A549 (cell line): ENCODE measurements at regions not wholly inside any gene's neighbourhood (a gene's known extent, or its start where the extent isn't known, plus 50 kb on each side); places are given as distances from the start of the nearest gene placed in this dataset.

Source experiments
- ATAC-seq, 2 experiments: fragments of 200-7000 bp in 1 of 2; fragments of >200 bp in 1 of 2; cut with Nextera tagmentation in 1 of 2; cut with Tn5 transposase in 1 of 2; 3 replicates each; pipeline versions ENCODE4 v1.8.0 to v1.9.1; 2018 to 2020; ENCODE audit warnings: mild to moderate bottlenecking in 1 of 2, moderate library complexity in 1 of 2
- CTCF ChIA-PET: fragments of 300-600 bp; sonication (Branson Sonifier 250); formaldehyde crosslinking; extraction: SDS; loops from one replicate; lab custom pipeline; 2021; ENCODE audit warnings: antibody characterized with exemption, inconsistent platforms; lab: Yijun Ruan, JAX
- POLR2A ChIA-PET: fragments of 350-600 bp; formaldehyde crosslinking; extraction: SDS; loops from one replicate; lab custom pipeline; 2021; ENCODE audit warnings: antibody characterized with exemption, inconsistent platforms; lab: Yijun Ruan, JAX
- DNase-seq, 2 experiments: peaks; one replicate each; pipeline versions ENCODE4 v3.0.0 to v3.0.0-alpha.2; 2011 to 2016; ENCODE audit warnings: low read depth in 1 of 2, low spot score in 1 of 2
- FAIRE-seq: peaks from 2 replicates; lab custom pipeline; 2011; peaks lifted over from hg19 to GRCh38; lab: Jason Lieb, UNC
- H3K27ac ChIP-seq, 2 experiments: fragments of >200 bp; sonication (Bioruptor Twin); formaldehyde crosslinking; 3 replicates each; pipeline ENCODE4 v1.5.1; 2016 to 2017
- H3K4me1 ChIP-seq: fragments of >200 bp; sonication (Bioruptor Twin); formaldehyde crosslinking; 3 replicates; pipeline ENCODE4 v1.6.1; 2016
- H3K4me2 ChIP-seq: fragments of >200 bp; sonication (Bioruptor Twin); formaldehyde crosslinking; 3 replicates; pipeline ENCODE4 v1.6.1; 2016
- H3K4me3 ChIP-seq: fragments of >200 bp; sonication (Bioruptor Twin); formaldehyde crosslinking; 3 replicates; pipeline ENCODE4 v1.5.1; 2016
- H3K9me3 ChIP-seq: fragments of >200 bp; sonication (Bioruptor Twin); formaldehyde crosslinking; 3 replicates; pipeline ENCODE4 v1.6.1; 2016
- ATOH8 ChIP-seq: fragments of 250-450 bp; sonication (Bioruptor Pico); IDR thresholded peaks from 2 replicates; pipeline ENCODE4 v1.5.0; 2020; ENCODE audit warnings: low read depth, mild to moderate bottlenecking, moderate library complexity
- BCL3 ChIP-seq: fragments of >200 bp; sonication (Bioruptor Twin); formaldehyde crosslinking; IDR thresholded peaks from 3 replicates; pipeline ENCODE4 v1.6.1; 2016
- BHLHE40 ChIP-seq: IDR thresholded peaks from 2 replicates; pipeline ENCODE4 v1.6.1; 2012; ENCODE audit warnings: low read depth, low read length, inconsistent platforms
- CBX2 ChIP-seq: fragments of 200-600 bp; sonication (generic); IDR thresholded peaks from 2 replicates; pipeline ENCODE4 v1.6.1; 2016; ENCODE audit warnings: low read depth, mild to moderate bottlenecking, borderline replicate concordance
- EHMT2 ChIP-seq: fragments of 200-600 bp; sonication (generic); IDR thresholded peaks from 2 replicates; pipeline ENCODE4 v1.6.1; 2016; ENCODE audit warnings: antibody characterized with exemption, low read depth, mild to moderate bottlenecking, moderate library complexity
- ELK1 ChIP-seq: fragments of 150-350 bp; IDR thresholded peaks from 2 replicates; pipeline ENCODE4 v1.6.1; 2014; ENCODE audit warnings: low read depth, mild to moderate bottlenecking, low read length
- EP300 ChIP-seq, 2 experiments: fragments of >200 bp; sonication (Bioruptor Twin); formaldehyde crosslinking; IDR thresholded peaks; 2 replicates in 1 of 2; 3 replicates in 1 of 2; pipeline ENCODE4 v1.6.1; 2016 to 2017
- FOSL2 ChIP-seq, 2 experiments: fragments of 450-650 bp in 1 of 2; fragments of >200 bp in 1 of 2; sonication (Bioruptor Twin) in 1 of 2; formaldehyde crosslinking; IDR thresholded peaks; 2 replicates each; pipeline versions ENCODE4 v1.5.0 to v1.6.1; 2016 to 2020; ENCODE audit warnings: mild to moderate bottlenecking in 1 of 2, moderate library complexity in 1 of 2
- FOXS1 ChIP-seq: fragments of 250-450 bp; sonication (Bioruptor Pico); IDR thresholded peaks from 2 replicates; pipeline ENCODE4 v1.5.0; 2020; ENCODE audit warnings: mild to moderate bottlenecking, moderate library complexity
- HOXB5 ChIP-seq: fragments of 250-450 bp; sonication (Bioruptor Pico); IDR thresholded peaks from 2 replicates; pipeline ENCODE4 v1.5.0; 2020; ENCODE audit warnings: mild to moderate bottlenecking, moderate library complexity
- KDM1A ChIP-seq: fragments of 200-600 bp; sonication (generic); IDR thresholded peaks from 2 replicates; pipeline ENCODE4 v1.6.1; 2016; ENCODE audit warnings: low read depth, mild to moderate bottlenecking
- KDM5A ChIP-seq: fragments of 200-600 bp; sonication (generic); IDR thresholded peaks from 2 replicates; pipeline ENCODE4 v1.6.1; 2016; ENCODE audit warnings: antibody characterized with exemption, mild to moderate bottlenecking
- MAZ ChIP-seq: fragments of 150-350 bp; IDR thresholded peaks from 2 replicates; pipeline ENCODE4 v1.6.1; 2014; ENCODE audit warnings: antibody characterized with exemption, low read depth, low read length, borderline replicate concordance
- NFE2L2 ChIP-seq: fragments of 150-350 bp; conservative IDR thresholded peaks from 2 replicates; pipeline ENCODE4 v1.6.1; 2014; ENCODE audit warnings: low read length
- NPAS2 ChIP-seq: fragments of 250-450 bp; sonication (Bioruptor Pico); IDR thresholded peaks from 2 replicates; pipeline ENCODE4 v1.8.0; 2022; ENCODE audit warnings: mild to moderate bottlenecking, moderate library complexity, borderline replicate concordance
- NR3C1 ChIP-seq: fragments of >200 bp; sonication (Bioruptor Twin); formaldehyde crosslinking; IDR thresholded peaks from 3 replicates; pipeline ENCODE4 v1.6.1; 2017
- POLR2A ChIP-seq: IDR thresholded peaks from 2 replicates; pipeline ENCODE4 v1.6.1; 2012; ENCODE audit warnings: mild to moderate bottlenecking, low read length
- POLR2AphosphoS2 ChIP-seq: conservative IDR thresholded peaks from 2 replicates; pipeline ENCODE4 v1.6.1; 2012; ENCODE audit warnings: low read length, improper control_type of control experiment, inconsistent platforms
- REST ChIP-seq: fragments of 200-600 bp; sonication (generic); IDR thresholded peaks from 2 replicates; pipeline ENCODE4 v1.6.1; 2016; ENCODE audit warnings: antibody characterized with exemption, mild to moderate bottlenecking, moderate library complexity
- RFX5 ChIP-seq: fragments of 450-650 bp; IDR thresholded peaks from 2 replicates; pipeline ENCODE4 v1.7.1; 2014; ENCODE audit warnings: antibody characterized with exemption, mild to moderate bottlenecking, moderate library complexity
- TFCP2L1 ChIP-seq: fragments of 250-450 bp; sonication (Bioruptor Pico); IDR thresholded peaks from 2 replicates; pipeline ENCODE4 v1.5.0; 2021; ENCODE audit warnings: mild to moderate bottlenecking
- ZC3H11A ChIP-seq: fragments of 450-650 bp; IDR thresholded peaks from 2 replicates; pipeline ENCODE4 v1.6.1; 2014; ENCODE audit warnings: antibody characterized with exemption, mild to moderate bottlenecking
- ZFP36 ChIP-seq: fragments of 450-650 bp; IDR thresholded peaks from 2 replicates; pipeline ENCODE4 v1.6.1; 2014; ENCODE audit warnings: borderline replicate concordance; ENCODE audit not compliant: partially characterized antibody
- ZSCAN20 ChIP-seq: fragments of 250-450 bp; sonication (Bioruptor Pico); IDR thresholded peaks from 2 replicates; pipeline ENCODE4 v1.8.0; 2022; ENCODE audit warnings: mild to moderate bottlenecking, moderate library complexity
- WGBS: methylation state at CpG from one replicate; pipeline ENCODE4 v1.1.6; 2017; ENCODE audit errors: missing lambda C conversion rate; 5-methylcytosine and 5-hydroxymethylcytosine counted together
- TF ChIP-seq, protein P1 (sequence below): IDR thresholded peaks from 2 replicates; pipeline ENCODE4 v1.6.1; 2012; ENCODE audit warnings: low read depth, borderline replicate concordance
- TF ChIP-seq, protein P2 (sequence below): fragments of 450-650 bp; IDR thresholded peaks from 2 replicates; pipeline ENCODE4 v1.6.1; 2014; ENCODE audit warnings: antibody characterized with exemption
- TF ChIP-seq, protein P3 (sequence below): IDR thresholded peaks from 2 replicates; pipeline ENCODE4 v1.6.1; 2012

DNA sequence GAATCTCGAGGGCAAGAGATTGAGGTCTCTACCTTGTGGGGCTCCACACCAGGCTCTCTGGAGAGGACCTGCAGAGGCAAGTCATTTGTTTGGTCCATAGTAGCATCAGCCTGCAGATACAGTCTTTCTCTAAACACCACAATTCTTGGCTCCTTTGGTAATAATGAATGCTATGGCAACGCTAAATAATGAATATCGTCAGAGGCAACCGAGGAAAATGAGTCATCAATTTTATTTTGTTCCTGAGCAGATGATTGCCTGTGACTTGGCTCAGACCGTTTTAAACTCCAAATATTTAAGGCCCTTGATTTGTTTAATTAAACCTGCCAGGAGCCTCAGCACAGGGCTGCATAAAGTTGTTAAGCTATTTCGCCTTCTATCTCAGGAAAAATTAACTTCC is 924.1 kb upstream of the TMEM132C start:
- H3K4me1 ChIP-seq: no peaks in the 10 kb centered on the region
- no peak for ATAC-seq
- H3K27ac ChIP-seq: no peak overlapping the region
- no peaks in the 10 kb centered on the region for H3K9me3 ChIP-seq
- ChIA-PET CTCF (interaction anchor here (0.9 kb wide), 1 partner anchor 43 kb away, joined by 3 read pairs; no protein-coding TSS in a partner anchor), POLR2A (no interaction called here)
- WGBS: 1% methylated on average over 6 of the region's 6 CpGs
- H3K4me3 ChIP-seq: no peak overlapping the region
- FAIRE-seq: no peak
- DNase-seq: no peak
- no peak for TF ChIP-seq CBX2
- TF ChIP-seq ZFP36: no peak
- TF ChIP-seq, protein P1, sequence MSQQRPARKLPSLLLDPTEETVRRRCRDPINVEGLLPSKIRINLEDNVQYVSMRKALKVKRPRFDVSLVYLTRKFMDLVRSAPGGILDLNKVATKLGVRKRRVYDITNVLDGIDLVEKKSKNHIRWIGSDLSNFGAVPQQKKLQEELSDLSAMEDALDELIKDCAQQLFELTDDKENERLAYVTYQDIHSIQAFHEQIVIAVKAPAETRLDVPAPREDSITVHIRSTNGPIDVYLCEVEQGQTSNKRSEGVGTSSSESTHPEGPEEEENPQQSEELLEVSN: no peak
- TF ChIP-seq FOSL2 (IDR thresholded peaks at IDR 0.05): no peak
- no peak for TF ChIP-seq FOSL2 (CRISPR knock-in tag; IDR thresholded peaks at IDR 0.05)
- TF ChIP-seq NR3C1: no peak
- TF ChIP-seq BHLHE40: no peak
- no peak for TF ChIP-seq KDM1A
- TF ChIP-seq, protein P2, sequence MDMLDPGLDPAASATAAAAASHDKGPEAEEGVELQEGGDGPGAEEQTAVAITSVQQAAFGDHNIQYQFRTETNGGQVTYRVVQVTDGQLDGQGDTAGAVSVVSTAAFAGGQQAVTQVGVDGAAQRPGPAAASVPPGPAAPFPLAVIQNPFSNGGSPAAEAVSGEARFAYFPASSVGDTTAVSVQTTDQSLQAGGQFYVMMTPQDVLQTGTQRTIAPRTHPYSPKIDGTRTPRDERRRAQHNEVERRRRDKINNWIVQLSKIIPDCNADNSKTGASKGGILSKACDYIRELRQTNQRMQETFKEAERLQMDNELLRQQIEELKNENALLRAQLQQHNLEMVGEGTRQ: no peak
- no peak for TF ChIP-seq KDM5A
- no peak for TF ChIP-seq ZC3H11A
- TF ChIP-seq FOXS1 (CRISPR knock-in tag): no peak
- TF ChIP-seq BCL3: no peak
- TF ChIP-seq NPAS2 (CRISPR knock-in tag): no peak
- no peak for TF ChIP-seq ZSCAN20 (CRISPR knock-in tag)
- TF ChIP-seq POLR2AphosphoS2: no peak
- no peak for TF ChIP-seq ELK1
- no peak for TF ChIP-seq REST
- no peak for TF ChIP-seq EHMT2
- H3K4me2 ChIP-seq: no peak overlapping the region

GRCh38 chr12:127343940-127344339 is 923.0 kb upstream of the TMEM132C start:
- Histone ChIP-seq H3K9me3 (no peaks in the 10 kb centered on the region), H3K27ac (no peak overlapping the region), H3K4me3 (no peak overlapping the region), H3K4me2 (no peak overlapping the region), H3K4me1 (no peaks in the 10 kb centered on the region)
- no peak for ATAC-seq
- no peak for FAIRE-seq
- no peak for DNase-seq
- 4% methylated on average over 5 of the region's 5 CpGs for WGBS
- CTCF ChIA-PET: interaction anchor here (0.8 kb wide), 1 partner anchor 235 kb away, joined by 3 read pairs; no protein-coding TSS in a partner anchor
- POLR2A ChIA-PET: no interaction called here
- TF ChIP-seq ATOH8 (CRISPR knock-in tag) (no peak), EP300 (IDR thresholded peaks at IDR 0.05) (no peak), ZC3H11A (no peak), RFX5 (no peak), NFE2L2 (no peak), KDM1A (no peak), TFCP2L1 (CRISPR knock-in tag) (no peak), HOXB5 (CRISPR knock-in tag) (no peak), MAZ (no peak), KDM5A (no peak), POLR2A (no peak)
- TF ChIP-seq, protein P3, sequence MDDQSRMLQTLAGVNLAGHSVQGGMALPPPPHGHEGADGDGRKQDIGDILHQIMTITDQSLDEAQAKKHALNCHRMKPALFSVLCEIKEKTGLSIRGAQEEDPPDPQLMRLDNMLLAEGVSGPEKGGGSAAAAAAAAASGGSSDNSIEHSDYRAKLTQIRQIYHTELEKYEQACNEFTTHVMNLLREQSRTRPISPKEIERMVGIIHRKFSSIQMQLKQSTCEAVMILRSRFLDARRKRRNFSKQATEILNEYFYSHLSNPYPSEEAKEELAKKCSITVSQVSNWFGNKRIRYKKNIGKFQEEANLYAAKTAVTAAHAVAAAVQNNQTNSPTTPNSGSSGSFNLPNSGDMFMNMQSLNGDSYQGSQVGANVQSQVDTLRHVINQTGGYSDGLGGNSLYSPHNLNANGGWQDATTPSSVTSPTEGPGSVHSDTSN: no peak
- TF ChIP-seq, protein P1: no peak
- TF ChIP-seq, protein P2: no peak
